ENCODE measurements at regions not wholly inside any gene's neighbourhood (a gene's known extent, or its start where the extent isn't known, plus 50 kb on each side); places are given as distances from the start of the nearest gene placed in this dataset.

DNA sequence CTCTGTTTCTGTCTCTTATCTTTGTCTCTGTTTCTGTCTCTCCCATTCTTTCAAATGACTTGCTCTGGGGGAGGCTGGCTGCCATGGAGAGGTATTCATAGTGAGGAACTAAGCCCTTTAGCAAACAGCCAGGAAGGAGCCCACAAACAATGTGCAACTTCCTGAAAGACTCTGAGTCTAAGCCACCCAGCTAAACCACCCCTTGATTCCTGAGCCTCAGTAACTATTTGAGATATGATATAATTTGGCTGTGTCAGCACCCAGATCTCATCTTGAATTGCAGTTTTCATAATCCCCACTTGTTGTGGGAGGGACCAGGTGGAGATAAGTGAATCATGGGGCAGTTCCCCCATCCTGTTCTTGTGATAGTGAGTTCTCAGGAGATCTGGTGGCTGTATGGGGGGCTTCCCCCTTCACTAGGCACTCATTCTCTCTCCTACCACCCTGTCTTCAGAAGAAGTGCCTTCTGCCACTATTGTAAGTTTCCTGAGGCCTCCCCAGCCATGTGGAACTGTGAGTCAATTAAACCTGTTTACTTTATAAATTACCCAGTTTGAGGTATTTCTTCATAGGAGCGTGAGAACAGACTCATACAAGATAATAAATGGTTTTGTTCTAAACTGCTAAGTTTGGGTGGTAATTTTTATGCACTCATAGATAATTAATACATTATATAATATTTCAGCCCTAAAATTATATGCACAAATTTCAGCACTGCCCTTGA, 121.2 kb upstream of the FOXP2 start:
- no peak for TF ChIP-seq CTCF (conservative IDR thresholded peaks at IDR 0.05 in 1 of 2, IDR thresholded peaks at IDR 0.05 in 1 of 2; ENCODE audit: low read depth in 1 of 2, low read length in 2 of 2)
- no peak for TF ChIP-seq EZH2 (IDR thresholded peaks at IDR 0.05; ENCODE audit: low read length, missing control alignments)
- H3K27ac ChIP-seq (ENCODE audit: insufficient read depth, low read length): no peak overlapping the region
- H3K9ac ChIP-seq (ENCODE audit: insufficient read depth, low read length): no peak overlapping the region
- H3K4me1 ChIP-seq (ENCODE audit: control insufficient read depth, extremely low read depth, insufficient read depth, low read length): no peaks in the 10 kb centered on the region
- no peaks in the 10 kb centered on the region for H3K79me2 ChIP-seq (ENCODE audit: control insufficient read depth, insufficient read depth, low read length)
- H3K9me3 ChIP-seq (ENCODE audit: control insufficient read depth, insufficient read depth, low read depth, low read length): no peaks in the 10 kb centered on the region
- no peak overlapping the region for H3K4me3 ChIP-seq (replicated peaks in 1 of 4; ENCODE audit: control extremely low read depth in 1 of 4, insufficient read depth in 1 of 4, low read depth in 3 of 4, low read length in 4 of 4)
- no peaks in the 10 kb centered on the region for H3K36me3 ChIP-seq (ENCODE audit: control insufficient read depth, insufficient read depth, low read length)
- H4K20me1 ChIP-seq (ENCODE audit: control insufficient read depth, extremely low read depth, insufficient read depth, low read length): no peaks in the 10 kb centered on the region
- H3K4me2 ChIP-seq (ENCODE audit: extremely low read depth, insufficient read depth, low read length): no peak overlapping the region
- no peak overlapping the region for H2AFZ ChIP-seq (ENCODE audit: low read length)
- no peaks in the 10 kb centered on the region for H3K27me3 ChIP-seq (ENCODE audit: control insufficient read depth, insufficient read depth, low read length)
- DNase-seq (ENCODE audit: low read depth in 2 of 2): no peak

GRCh38 chr7:114279901-114280300, 134.7 kb upstream of the FOXP2 start:
- no peak for TF ChIP-seq EZH2 (IDR thresholded peaks at IDR 0.05; ENCODE audit: low read length, missing control alignments)
- no peak for TF ChIP-seq CTCF (conservative IDR thresholded peaks at IDR 0.05 in 1 of 2, IDR thresholded peaks at IDR 0.05 in 1 of 2; ENCODE audit: low read depth in 1 of 2, low read length in 2 of 2)
- Histone ChIP-seq H3K79me2 (ENCODE audit: control insufficient read depth, insufficient read depth, low read length) (no peaks in the 10 kb centered on the region), H3K9ac (ENCODE audit: insufficient read depth, low read length) (no peak overlapping the region), H2AFZ (ENCODE audit: low read length) (no peak overlapping the region), H3K4me1 (ENCODE audit: control insufficient read depth, extremely low read depth, insufficient read depth, low read length) (no peaks in the 10 kb centered on the region), H3K27ac (ENCODE audit: insufficient read depth, low read length) (no peak overlapping the region), H4K20me1 (ENCODE audit: control insufficient read depth, extremely low read depth, insufficient read depth, low read length) (no peaks in the 10 kb centered on the region), H3K4me2 (ENCODE audit: extremely low read depth, insufficient read depth, low read length) (no peak overlapping the region), H3K9me3 (ENCODE audit: control insufficient read depth, insufficient read depth, low read depth, low read length) (no peaks in the 10 kb centered on the region), H3K4me3 (replicated peaks in 1 of 4; ENCODE audit: control extremely low read depth in 1 of 4, insufficient read depth in 1 of 4, low read depth in 3 of 4, low read length in 4 of 4) (no peak overlapping the region), H3K36me3 (ENCODE audit: control insufficient read depth, insufficient read depth, low read length) (no peaks in the 10 kb centered on the region), H3K27me3 (ENCODE audit: control insufficient read depth, insufficient read depth, low read length) (no peaks in the 10 kb centered on the region)
- DNase-seq (ENCODE audit: low read depth in 2 of 2): no peak

DNA sequence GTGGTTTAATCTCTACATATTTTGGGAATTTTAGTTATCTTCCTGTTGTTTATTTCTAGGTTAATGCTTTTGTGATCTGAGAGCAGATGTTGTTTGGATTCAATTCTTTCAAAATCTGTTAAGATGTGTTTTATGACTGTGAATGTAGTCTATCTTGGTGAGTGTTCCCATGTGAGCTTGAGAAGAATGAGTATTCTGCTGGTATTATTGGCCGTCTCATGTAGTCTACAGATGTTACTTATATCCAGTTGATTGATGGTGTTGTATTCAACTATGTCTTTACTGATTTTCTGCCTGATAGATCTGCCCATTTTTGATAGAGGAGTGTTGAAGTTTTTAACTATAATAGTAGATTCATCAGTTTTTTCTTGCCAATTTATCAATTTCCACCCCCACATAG, 141.4 kb upstream of the FOXP2 start:
- Histone ChIP-seq H3K9ac (ENCODE audit: insufficient read depth, low read length) (no peak overlapping the region), H2AFZ (ENCODE audit: low read length) (no peak overlapping the region), H3K4me3 (replicated peaks in 1 of 4; ENCODE audit: control extremely low read depth in 1 of 4, insufficient read depth in 1 of 4, low read depth in 3 of 4, low read length in 4 of 4) (no peak overlapping the region), H3K4me2 (ENCODE audit: extremely low read depth, insufficient read depth, low read length) (no peak overlapping the region), H3K36me3 (ENCODE audit: control insufficient read depth, insufficient read depth, low read length) (no peaks in the 10 kb centered on the region), H3K27me3 (ENCODE audit: control insufficient read depth, insufficient read depth, low read length) (no peaks in the 10 kb centered on the region), H3K27ac (ENCODE audit: insufficient read depth, low read length) (no peak overlapping the region), H3K9me3 (ENCODE audit: control insufficient read depth, insufficient read depth, low read depth, low read length) (no peaks in the 10 kb centered on the region), H3K4me1 (ENCODE audit: control insufficient read depth, extremely low read depth, insufficient read depth, low read length) (no peaks in the 10 kb centered on the region), H4K20me1 (ENCODE audit: control insufficient read depth, extremely low read depth, insufficient read depth, low read length) (no peaks in the 10 kb centered on the region), H3K79me2 (ENCODE audit: control insufficient read depth, insufficient read depth, low read length) (no peaks in the 10 kb centered on the region)
- DNase-seq (ENCODE audit: low read depth in 2 of 2): no peak
- TF ChIP-seq CTCF (conservative IDR thresholded peaks at IDR 0.05 in 1 of 2, IDR thresholded peaks at IDR 0.05 in 1 of 2; ENCODE audit: low read depth in 1 of 2, low read length in 2 of 2): no peak
- TF ChIP-seq EZH2 (IDR thresholded peaks at IDR 0.05; ENCODE audit: low read length, missing control alignments): no peak
